HAP-1 (cell line): ENCODE measurements at regions not wholly inside any gene's neighbourhood (a gene's known extent, or its start where the extent isn't known, plus 50 kb on each side); places are given as distances from the start of the nearest gene placed in this dataset.

Experiments used
- DNase-seq, 2 experiments: peaks; one replicate each; pipeline ENCODE4 v3.0.0-alpha.2; 2016 to 2020; ENCODE audit warnings: low spot score in 2 of 2
- H3K27me3 ChIP-seq: fragments of 250-450 bp; sonication (Bioruptor Pico); 2 replicates; pipeline ENCODE4 v1.5.1; 2020; ENCODE audit warnings: low read depth, mild to moderate bottlenecking, moderate library complexity
- H3K36me3 ChIP-seq: fragments of 250-450 bp; sonication (Bioruptor Pico); replicated peaks from 2 replicates; pipeline ENCODE4 v1.5.1; 2020; ENCODE audit warnings: mild to moderate bottlenecking
- H3K4me1 ChIP-seq: fragments of 250-450 bp; sonication (Bioruptor Pico); 2 replicates; pipeline ENCODE4 v1.5.1; 2020; ENCODE audit warnings: mild to moderate bottlenecking
- H3K4me3 ChIP-seq: fragments of 250-450 bp; sonication (Bioruptor Pico); 2 replicates; pipeline ENCODE4 v1.5.1; 2020; ENCODE audit warnings: mild to moderate bottlenecking, moderate library complexity
- H3K9me3 ChIP-seq: fragments of 250-450 bp; sonication (Bioruptor Pico); 2 replicates; pipeline ENCODE4 v1.5.1; 2020; ENCODE audit warnings: mild to moderate bottlenecking, moderate library complexity
- in situ Hi-C: fragments of 300-500 bp; cut with MboI; formaldehyde crosslinking; loops from 3 replicates; pipeline ENCODE4 v1.14.3; 2020; ENCODE audit warnings: low sequenced_read_pairs, inconsistent platforms, mixed read lengths

GRCh38 chr9:90991953-90992352 is 190.3 kb downstream of the SYK start:
- no peak for DNase-seq
- Histone ChIP-seq H3K4me3 (no peak overlapping the region), H3K9me3 (no peaks in the 10 kb centered on the region), H3K4me1 (no peaks in the 10 kb centered on the region), H3K36me3 (no peaks in the 10 kb centered on the region), H3K27me3 (no peaks in the 10 kb centered on the region; the same call in 1 of the 2 replicates)
- in situ Hi-C loops = no loop called here

- no peak for DNase-seq
- no peak overlapping the region for H3K4me3 ChIP-seq
- no peaks in the 10 kb centered on the region; the same call in 1 of the 2 replicates for H3K27me3 ChIP-seq
- no peaks in the 10 kb centered on the region for H3K9me3 ChIP-seq
- H3K4me1 ChIP-seq = no peaks in the 10 kb centered on the region
- in situ Hi-C loops = no loop called here
- H3K36me3 ChIP-seq = no peaks in the 10 kb centered on the region
Observed at GRCh38 chr9:90995516-90995915, 193.9 kb downstream of the SYK start.

- Histone ChIP-seq H3K27me3 (no peaks in the 10 kb centered on the region), H3K36me3 (no peaks in the 10 kb centered on the region), H3K4me3 (no peak overlapping the region), H3K4me1 (no peaks in the 10 kb centered on the region), H3K9me3 (no peaks in the 10 kb centered on the region)
- no peak for DNase-seq
- in situ Hi-C loops = no loop called here
Observed at GRCh38 chr9:90996154-90997065, 194.8 kb downstream of the SYK start.

- Histone ChIP-seq H3K27me3 (no peaks in the 10 kb centered on the region), H3K9me3 (no peaks in the 10 kb centered on the region), H3K36me3 (no peaks in the 10 kb centered on the region), H3K4me1 (no peaks in the 10 kb centered on the region), H3K4me3 (no peak overlapping the region)
- DNase-seq = no peak
- in situ Hi-C loops = no loop called here
Observed at GRCh38 chr9:90998573-90998972, 197.0 kb downstream of the SYK start.

- no peaks in the 10 kb centered on the region for H3K9me3 ChIP-seq
- no peak overlapping the region for H3K4me3 ChIP-seq
- H3K27me3 ChIP-seq = no peaks in the 10 kb centered on the region
- in situ Hi-C loops = no loop called here
- no peak for DNase-seq
- H3K4me1 ChIP-seq = no peaks in the 10 kb centered on the region
- no peaks in the 10 kb centered on the region for H3K36me3 ChIP-seq
Observed at GRCh38 chr9:90999425-91000397, 198.1 kb downstream of the SYK start.

- Histone ChIP-seq H3K36me3 (no peaks in the 10 kb centered on the region), H3K4me3 (no peak overlapping the region), H3K4me1 (no peaks in the 10 kb centered on the region), H3K27me3 (no peaks in the 10 kb centered on the region), H3K9me3 (no peaks in the 10 kb centered on the region)
- in situ Hi-C loops = no loop called here
- peak in 1 of 2 experiments; percentile 16 for DNase-seq
Observed at GRCh38 chr9:91001146-91001611, 199.6 kb downstream of the SYK start.

- in situ Hi-C loops = no loop called here
- H3K27me3 ChIP-seq = no peaks in the 10 kb centered on the region
- no peaks in the 10 kb centered on the region for H3K9me3 ChIP-seq
- H3K4me1 ChIP-seq = no peaks in the 10 kb centered on the region
- no peak for DNase-seq
- H3K36me3 ChIP-seq = no peaks in the 10 kb centered on the region
- H3K4me3 ChIP-seq = no peak overlapping the region
Observed at GRCh38 chr9:91004484-91004883, 202.9 kb downstream of the SYK start.

- H3K4me1 ChIP-seq = no peaks in the 10 kb centered on the region
- in situ Hi-C loops = no loop called here
- no peaks in the 10 kb centered on the region for H3K9me3 ChIP-seq
- no peaks in the 10 kb centered on the region for H3K27me3 ChIP-seq
- H3K4me3 ChIP-seq = no peak overlapping the region
- no peaks in the 10 kb centered on the region for H3K36me3 ChIP-seq
- DNase-seq = no peak
Observed at GRCh38 chr9:91004992-91005391, 203.4 kb downstream of the SYK start.

GRCh38 chr9:91006046-91006445 is 204.4 kb downstream of the SYK start:
- in situ Hi-C loops = no loop called here
- no peak overlapping the region for H3K4me3 ChIP-seq
- H3K4me1 ChIP-seq = no peaks in the 10 kb centered on the region
- no peaks in the 10 kb centered on the region for H3K9me3 ChIP-seq
- no peaks in the 10 kb centered on the region for H3K27me3 ChIP-seq
- DNase-seq = no peak
- H3K36me3 ChIP-seq = no peaks in the 10 kb centered on the region

- Histone ChIP-seq H3K9me3 (no peaks in the 10 kb centered on the region), H3K4me3 (no peak overlapping the region), H3K27me3 (no peaks in the 10 kb centered on the region), H3K4me1 (no peaks in the 10 kb centered on the region), H3K36me3 (no peaks in the 10 kb centered on the region)
- DNase-seq = no peak
- in situ Hi-C loops = no loop called here
Observed at GRCh38 chr9:91008568-91008967, 206.9 kb downstream of the SYK start.

GRCh38 chr9:91011891-91012290 is 210.3 kb downstream of the SYK start:
- no peak for DNase-seq
- in situ Hi-C loops = no loop called here

GRCh38 chr9:91012933-91013841 is 211.6 kb downstream of the SYK start:
- Histone ChIP-seq H3K9me3 (no peaks in the 10 kb centered on the region), H3K27me3 (no peaks in the 10 kb centered on the region; the same call in 1 of the 2 replicates), H3K4me1 (no peaks in the 10 kb centered on the region), H3K4me3 (no peak overlapping the region), H3K36me3 (no peaks in the 10 kb centered on the region)
- no peak for DNase-seq
- in situ Hi-C loops = no loop called here

More at GRCh38 chr9:91011891-91012290, 210.3 kb downstream of the SYK start:
- no peaks in the 10 kb centered on the region for H3K9me3 ChIP-seq
- H3K4me1 ChIP-seq = no peaks in the 10 kb centered on the region
- no peaks in the 10 kb centered on the region; the same call in 1 of the 2 replicates for H3K27me3 ChIP-seq
- no peak overlapping the region for H3K4me3 ChIP-seq
- no peaks in the 10 kb centered on the region for H3K36me3 ChIP-seq

- Histone ChIP-seq H3K9me3 (no peaks in the 10 kb centered on the region), H3K4me1 (no peaks in the 10 kb centered on the region), H3K4me3 (no peak overlapping the region), H3K27me3 (no peaks in the 10 kb centered on the region; the same call in 1 of the 2 replicates), H3K36me3 (no peaks in the 10 kb centered on the region)
- no peak for DNase-seq
- in situ Hi-C loops = no loop called here
Observed at GRCh38 chr9:91017245-91017644, 215.6 kb downstream of the SYK start.
